ENCODE measurements at regions not wholly inside any gene's neighbourhood (a gene's known extent, or its start where the extent isn't known, plus 50 kb on each side); places are given as distances from the start of the nearest gene placed in this dataset.

DNA sequence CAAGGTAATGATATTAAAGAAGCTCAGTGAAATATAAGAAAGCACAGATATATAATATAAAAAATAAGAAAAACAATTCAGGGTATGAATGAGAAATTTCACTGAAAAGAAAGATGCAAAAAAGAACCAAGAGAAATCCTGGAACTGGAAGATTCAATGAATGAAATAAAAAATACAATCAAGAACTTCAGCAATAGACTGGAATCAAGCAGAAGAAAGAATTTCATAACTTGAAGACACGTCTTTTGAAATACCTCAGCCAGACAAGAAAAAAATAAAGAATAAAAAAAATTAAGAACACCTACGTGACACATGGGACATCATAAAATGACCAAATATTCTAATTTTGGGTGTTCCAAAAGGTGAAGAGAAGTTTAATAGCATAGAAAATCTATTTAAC lies 104.6 kb upstream of the NEO1 start:
- TF ChIP-seq, protein P1, sequence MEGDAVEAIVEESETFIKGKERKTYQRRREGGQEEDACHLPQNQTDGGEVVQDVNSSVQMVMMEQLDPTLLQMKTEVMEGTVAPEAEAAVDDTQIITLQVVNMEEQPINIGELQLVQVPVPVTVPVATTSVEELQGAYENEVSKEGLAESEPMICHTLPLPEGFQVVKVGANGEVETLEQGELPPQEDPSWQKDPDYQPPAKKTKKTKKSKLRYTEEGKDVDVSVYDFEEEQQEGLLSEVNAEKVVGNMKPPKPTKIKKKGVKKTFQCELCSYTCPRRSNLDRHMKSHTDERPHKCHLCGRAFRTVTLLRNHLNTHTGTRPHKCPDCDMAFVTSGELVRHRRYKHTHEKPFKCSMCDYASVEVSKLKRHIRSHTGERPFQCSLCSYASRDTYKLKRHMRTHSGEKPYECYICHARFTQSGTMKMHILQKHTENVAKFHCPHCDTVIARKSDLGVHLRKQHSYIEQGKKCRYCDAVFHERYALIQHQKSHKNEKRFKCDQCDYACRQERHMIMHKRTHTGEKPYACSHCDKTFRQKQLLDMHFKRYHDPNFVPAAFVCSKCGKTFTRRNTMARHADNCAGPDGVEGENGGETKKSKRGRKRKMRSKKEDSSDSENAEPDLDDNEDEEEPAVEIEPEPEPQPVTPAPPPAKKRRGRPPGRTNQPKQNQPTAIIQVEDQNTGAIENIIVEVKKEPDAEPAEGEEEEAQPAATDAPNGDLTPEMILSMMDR (IDR thresholded peaks at IDR 0.05; ENCODE audit: low read depth, low read length, missing input control): no peak
- no peak for TF ChIP-seq TAF1 (conservative IDR thresholded peaks at IDR 0.05)
- no peak for TF ChIP-seq EGR1 (IDR thresholded peaks at IDR 0.05; ENCODE audit: low read depth in 2 of 2)
- TF ChIP-seq HNF4G (IDR thresholded peaks at IDR 0.05): no peak
- TF ChIP-seq SP1 (IDR thresholded peaks at IDR 0.05): no peak
- TF ChIP-seq RAD21 (IDR thresholded peaks at IDR 0.05): no peak
- no peak for TF ChIP-seq YY1 (IDR thresholded peaks at IDR 0.05)
- TF ChIP-seq, protein P2, sequence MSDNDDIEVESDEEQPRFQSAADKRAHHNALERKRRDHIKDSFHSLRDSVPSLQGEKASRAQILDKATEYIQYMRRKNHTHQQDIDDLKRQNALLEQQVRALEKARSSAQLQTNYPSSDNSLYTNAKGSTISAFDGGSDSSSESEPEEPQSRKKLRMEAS (IDR thresholded peaks at IDR 0.05): no peak
- no peak for TF ChIP-seq REST (IDR thresholded peaks at IDR 0.05)
- TF ChIP-seq FOXA1 (IDR thresholded peaks at IDR 0.05): no peak
